ENCODE measurements at regions not wholly inside any gene's neighbourhood (a gene's known extent, or its start where the extent isn't known, plus 50 kb on each side); places are given as distances from the start of the nearest gene placed in this dataset.

DNA sequence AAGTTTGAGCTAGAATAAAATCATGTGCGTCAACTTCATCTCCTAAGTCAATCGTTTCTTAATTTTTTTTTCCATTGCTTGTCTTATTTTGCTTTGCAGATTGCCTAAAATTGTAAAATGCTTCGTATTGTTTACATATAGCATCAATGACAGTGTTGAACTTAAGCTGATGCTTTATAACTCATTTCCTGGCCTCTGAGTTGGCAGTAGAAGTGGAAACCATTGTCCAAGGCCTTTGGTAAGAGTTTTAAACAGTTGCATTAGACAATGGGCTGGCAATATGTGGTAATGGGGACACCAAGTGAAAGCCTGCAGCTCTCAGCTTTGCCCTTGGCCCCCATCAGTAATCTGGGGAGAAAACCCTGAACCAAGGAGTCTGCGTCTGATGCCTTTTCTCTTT is 154.8 kb upstream of the GAS1 start (continued):
- TF ChIP-seq ZNF274 (IDR thresholded peaks at IDR 0.05; ENCODE audit: low read depth, low read length) = no peak

GRCh38 chr9:87107072-87107471 is 159.8 kb upstream of the GAS1 start:
- H3K9ac ChIP-seq (ENCODE audit: low read length) = no peak overlapping the region
- TF ChIP-seq SIN3A (IDR thresholded peaks at IDR 0.05; ENCODE audit: low read depth) = no peak
- peak in 2 of 3 experiments; percentile 26 to 28; a peak in 1 of 6 replicates for TF ChIP-seq CTCF (IDR thresholded peaks at IDR 0.05 in 2 of 3, conservative IDR thresholded peaks at IDR 0.05 in 1 of 3; ENCODE audit: borderline replicate concordance in 1 of 3, insufficient read depth in 1 of 3, low read depth in 2 of 3, low read length in 2 of 3)
- TF ChIP-seq, protein P1, sequence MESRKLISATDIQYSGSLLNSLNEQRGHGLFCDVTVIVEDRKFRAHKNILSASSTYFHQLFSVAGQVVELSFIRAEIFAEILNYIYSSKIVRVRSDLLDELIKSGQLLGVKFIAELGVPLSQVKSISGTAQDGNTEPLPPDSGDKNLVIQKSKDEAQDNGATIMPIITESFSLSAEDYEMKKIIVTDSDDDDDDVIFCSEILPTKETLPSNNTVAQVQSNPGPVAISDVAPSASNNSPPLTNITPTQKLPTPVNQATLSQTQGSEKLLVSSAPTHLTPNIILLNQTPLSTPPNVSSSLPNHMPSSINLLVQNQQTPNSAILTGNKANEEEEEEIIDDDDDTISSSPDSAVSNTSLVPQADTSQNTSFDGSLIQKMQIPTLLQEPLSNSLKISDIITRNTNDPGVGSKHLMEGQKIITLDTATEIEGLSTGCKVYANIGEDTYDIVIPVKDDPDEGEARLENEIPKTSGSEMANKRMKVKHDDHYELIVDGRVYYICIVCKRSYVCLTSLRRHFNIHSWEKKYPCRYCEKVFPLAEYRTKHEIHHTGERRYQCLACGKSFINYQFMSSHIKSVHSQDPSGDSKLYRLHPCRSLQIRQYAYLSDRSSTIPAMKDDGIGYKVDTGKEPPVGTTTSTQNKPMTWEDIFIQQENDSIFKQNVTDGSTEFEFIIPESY (IDR thresholded peaks at IDR 0.05; ENCODE audit: extremely low read depth, insufficient replicate concordance, low read length) = no peak
- TF ChIP-seq RAD21 (IDR thresholded peaks at IDR 0.05; ENCODE audit: low read depth) = peak; percentile 27; the same call in 1 of the 2 replicates
- no peak for TF ChIP-seq EZH2 (IDR thresholded peaks at IDR 0.05)
- no TSS peak for BruUV-seq (replicated peaks)
- H3K9me2 ChIP-seq (ENCODE audit: insufficient read depth) = no peaks in the 10 kb centered on the region
- peaks cover 22% of the 10 kb centered on the region for H3K27me3 ChIP-seq (ENCODE audit: insufficient read depth, low read length)
- ChIA-PET CTCF (interaction anchor here (0.9 to 1.4 kb wide), 2 partner anchors 14 to 218 kb away, joined by 3 to 5 read pairs; no protein-coding TSS in a partner anchor), POLR2A (no interaction called here), RAD21 (ENCODE audit: low non-redundant PET in 1 of 2, low total read pairs in 2 of 2, uncharacterized antibody in 2 of 2, unreplicated experiment in 2 of 2) (interaction anchor here in 1 of 2 experiments (0.7 kb wide), 1 partner anchor 273 kb away, joined by 7 read pairs; no protein-coding TSS in a partner anchor)
- intact Hi-C loops (cut with micrococcal nuclease) = no loop called here
- no peaks in the 10 kb centered on the region for H3K4me1 ChIP-seq (ENCODE audit: control insufficient read depth in 1 of 2, insufficient read depth in 2 of 2, low read length in 2 of 2)
- H2AFZ ChIP-seq (ENCODE audit: low read depth, low read length, poor library complexity, severe bottlenecking) = no peak overlapping the region
- no peaks in the 10 kb centered on the region for H3K36me3 ChIP-seq (ENCODE audit: control insufficient read depth in 1 of 2, insufficient read depth in 2 of 2, low read length in 2 of 2)
- peak; percentile 57; the same call in 1 of the 2 replicates for ATAC-seq
- H3K79me2 ChIP-seq (ENCODE audit: insufficient read depth, low read length) = no peaks in the 10 kb centered on the region
- no peak overlapping the region for H3K4me2 ChIP-seq (ENCODE audit: low read length)
- no peak for DNase-seq (ENCODE audit: low read depth, low spot score)
- no peaks in the 10 kb centered on the region for H3K9me3 ChIP-seq (ENCODE audit: control insufficient read depth in 1 of 2, insufficient read depth in 1 of 2, low read depth in 1 of 2, low read length in 2 of 2)
- no peak overlapping the region for H3K27ac ChIP-seq (ENCODE audit: low read depth, low read length)
- no peak overlapping the region for H3K4me3 ChIP-seq (replicated peaks in 1 of 2; ENCODE audit: low read depth in 1 of 2, low read length in 2 of 2)
- H4K20me1 ChIP-seq (ENCODE audit: insufficient read depth) = no peaks in the 10 kb centered on the region

All from HCT116 (cell line).